SK-N-SH (cell line): ENCODE measurements at regions not wholly inside any gene's neighbourhood (a gene's known extent, or its start where the extent isn't known, plus 50 kb on each side); places are given as distances from the start of the nearest gene placed in this dataset.

Source experiments
- EP300 ChIP-seq, 2 experiments: IDR thresholded peaks; 2 replicates each; pipeline versions ENCODE4 v1.4.0 to v1.6.1; 2012; ENCODE audit warnings: borderline replicate concordance in 1 of 2, low read depth in 1 of 2, low read length in 1 of 2
- NRF1 ChIP-seq: IDR thresholded peaks from 2 replicates; pipeline ENCODE4 v1.6.1; 2012; ENCODE audit warnings: low read depth, mild to moderate bottlenecking, low read length
- POLR2AphosphoS5 ChIP-seq: IDR thresholded peaks from 2 replicates; pipeline ENCODE4 v1.6.1; 2012; ENCODE audit warnings: low read depth, low read length
- TAF1 ChIP-seq: IDR thresholded peaks from 2 replicates; pipeline ENCODE4 v1.6.1; 2012; ENCODE audit warnings: low read depth, mild to moderate bottlenecking, low read length, moderate library complexity, borderline replicate concordance
- YY1 ChIP-seq: IDR thresholded peaks from 2 replicates; pipeline ENCODE4 v1.4.0; 2012; ENCODE audit warnings: low read depth, mild to moderate bottlenecking
- TF ChIP-seq, protein P1 (sequence below): fragments of 200-600 bp; sonication (generic); IDR thresholded peaks from 2 replicates; pipeline ENCODE4 v1.6.1; 2017; ENCODE audit warnings: antibody characterized with exemption, mild to moderate bottlenecking, moderate library complexity
- TF ChIP-seq, protein P2 (sequence below): IDR thresholded peaks from 2 replicates; pipeline ENCODE4; 2012
- TF ChIP-seq, protein P3 (sequence below): IDR thresholded peaks from 2 replicates; pipeline ENCODE4 v1.6.1; 2012; ENCODE audit warnings: mild to moderate bottlenecking, low read depth, low read length, moderate library complexity
- TF ChIP-seq, protein P4 (sequence below): IDR thresholded peaks from 2 replicates; pipeline ENCODE4 v1.4.0; 2012; ENCODE audit warnings: low read depth, borderline replicate concordance

DNA sequence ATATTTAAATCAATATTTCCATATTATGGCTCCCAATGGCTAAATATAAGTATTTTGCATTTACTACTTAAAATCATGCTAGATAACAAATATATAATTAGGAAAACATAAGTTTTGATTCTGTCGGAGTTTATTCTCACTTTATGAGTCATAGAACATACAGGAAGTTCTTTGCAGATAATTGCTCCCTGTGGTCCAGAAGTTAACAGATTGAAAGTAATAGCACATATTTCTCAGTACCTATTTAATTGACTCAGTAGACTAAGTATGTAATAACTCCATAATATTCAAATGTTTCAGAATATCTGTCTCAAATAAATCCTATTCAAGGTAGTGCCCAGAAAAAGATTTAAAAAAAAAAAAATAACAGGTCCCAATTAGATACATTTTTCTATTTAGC is 806.0 kb upstream of the ATXN7L3B start:
- TF ChIP-seq, protein P1, sequence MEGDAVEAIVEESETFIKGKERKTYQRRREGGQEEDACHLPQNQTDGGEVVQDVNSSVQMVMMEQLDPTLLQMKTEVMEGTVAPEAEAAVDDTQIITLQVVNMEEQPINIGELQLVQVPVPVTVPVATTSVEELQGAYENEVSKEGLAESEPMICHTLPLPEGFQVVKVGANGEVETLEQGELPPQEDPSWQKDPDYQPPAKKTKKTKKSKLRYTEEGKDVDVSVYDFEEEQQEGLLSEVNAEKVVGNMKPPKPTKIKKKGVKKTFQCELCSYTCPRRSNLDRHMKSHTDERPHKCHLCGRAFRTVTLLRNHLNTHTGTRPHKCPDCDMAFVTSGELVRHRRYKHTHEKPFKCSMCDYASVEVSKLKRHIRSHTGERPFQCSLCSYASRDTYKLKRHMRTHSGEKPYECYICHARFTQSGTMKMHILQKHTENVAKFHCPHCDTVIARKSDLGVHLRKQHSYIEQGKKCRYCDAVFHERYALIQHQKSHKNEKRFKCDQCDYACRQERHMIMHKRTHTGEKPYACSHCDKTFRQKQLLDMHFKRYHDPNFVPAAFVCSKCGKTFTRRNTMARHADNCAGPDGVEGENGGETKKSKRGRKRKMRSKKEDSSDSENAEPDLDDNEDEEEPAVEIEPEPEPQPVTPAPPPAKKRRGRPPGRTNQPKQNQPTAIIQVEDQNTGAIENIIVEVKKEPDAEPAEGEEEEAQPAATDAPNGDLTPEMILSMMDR, result no peak
- no peak for TF ChIP-seq TAF1
- no peak for TF ChIP-seq POLR2AphosphoS5
- no peak for TF ChIP-seq EP300 (IDR thresholded peaks at IDR 0.05; ENCODE audit: borderline replicate concordance in 1 of 2, low read depth in 1 of 2, low read length in 1 of 2)
- TF ChIP-seq, protein P2, sequence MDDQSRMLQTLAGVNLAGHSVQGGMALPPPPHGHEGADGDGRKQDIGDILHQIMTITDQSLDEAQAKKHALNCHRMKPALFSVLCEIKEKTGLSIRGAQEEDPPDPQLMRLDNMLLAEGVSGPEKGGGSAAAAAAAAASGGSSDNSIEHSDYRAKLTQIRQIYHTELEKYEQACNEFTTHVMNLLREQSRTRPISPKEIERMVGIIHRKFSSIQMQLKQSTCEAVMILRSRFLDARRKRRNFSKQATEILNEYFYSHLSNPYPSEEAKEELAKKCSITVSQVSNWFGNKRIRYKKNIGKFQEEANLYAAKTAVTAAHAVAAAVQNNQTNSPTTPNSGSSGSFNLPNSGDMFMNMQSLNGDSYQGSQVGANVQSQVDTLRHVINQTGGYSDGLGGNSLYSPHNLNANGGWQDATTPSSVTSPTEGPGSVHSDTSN, result no peak
- TF ChIP-seq, protein P3, sequence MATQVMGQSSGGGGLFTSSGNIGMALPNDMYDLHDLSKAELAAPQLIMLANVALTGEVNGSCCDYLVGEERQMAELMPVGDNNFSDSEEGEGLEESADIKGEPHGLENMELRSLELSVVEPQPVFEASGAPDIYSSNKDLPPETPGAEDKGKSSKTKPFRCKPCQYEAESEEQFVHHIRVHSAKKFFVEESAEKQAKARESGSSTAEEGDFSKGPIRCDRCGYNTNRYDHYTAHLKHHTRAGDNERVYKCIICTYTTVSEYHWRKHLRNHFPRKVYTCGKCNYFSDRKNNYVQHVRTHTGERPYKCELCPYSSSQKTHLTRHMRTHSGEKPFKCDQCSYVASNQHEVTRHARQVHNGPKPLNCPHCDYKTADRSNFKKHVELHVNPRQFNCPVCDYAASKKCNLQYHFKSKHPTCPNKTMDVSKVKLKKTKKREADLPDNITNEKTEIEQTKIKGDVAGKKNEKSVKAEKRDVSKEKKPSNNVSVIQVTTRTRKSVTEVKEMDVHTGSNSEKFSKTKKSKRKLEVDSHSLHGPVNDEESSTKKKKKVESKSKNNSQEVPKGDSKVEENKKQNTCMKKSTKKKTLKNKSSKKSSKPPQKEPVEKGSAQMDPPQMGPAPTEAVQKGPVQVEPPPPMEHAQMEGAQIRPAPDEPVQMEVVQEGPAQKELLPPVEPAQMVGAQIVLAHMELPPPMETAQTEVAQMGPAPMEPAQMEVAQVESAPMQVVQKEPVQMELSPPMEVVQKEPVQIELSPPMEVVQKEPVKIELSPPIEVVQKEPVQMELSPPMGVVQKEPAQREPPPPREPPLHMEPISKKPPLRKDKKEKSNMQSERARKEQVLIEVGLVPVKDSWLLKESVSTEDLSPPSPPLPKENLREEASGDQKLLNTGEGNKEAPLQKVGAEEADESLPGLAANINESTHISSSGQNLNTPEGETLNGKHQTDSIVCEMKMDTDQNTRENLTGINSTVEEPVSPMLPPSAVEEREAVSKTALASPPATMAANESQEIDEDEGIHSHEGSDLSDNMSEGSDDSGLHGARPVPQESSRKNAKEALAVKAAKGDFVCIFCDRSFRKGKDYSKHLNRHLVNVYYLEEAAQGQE, result no peak
- TF ChIP-seq, protein P4, sequence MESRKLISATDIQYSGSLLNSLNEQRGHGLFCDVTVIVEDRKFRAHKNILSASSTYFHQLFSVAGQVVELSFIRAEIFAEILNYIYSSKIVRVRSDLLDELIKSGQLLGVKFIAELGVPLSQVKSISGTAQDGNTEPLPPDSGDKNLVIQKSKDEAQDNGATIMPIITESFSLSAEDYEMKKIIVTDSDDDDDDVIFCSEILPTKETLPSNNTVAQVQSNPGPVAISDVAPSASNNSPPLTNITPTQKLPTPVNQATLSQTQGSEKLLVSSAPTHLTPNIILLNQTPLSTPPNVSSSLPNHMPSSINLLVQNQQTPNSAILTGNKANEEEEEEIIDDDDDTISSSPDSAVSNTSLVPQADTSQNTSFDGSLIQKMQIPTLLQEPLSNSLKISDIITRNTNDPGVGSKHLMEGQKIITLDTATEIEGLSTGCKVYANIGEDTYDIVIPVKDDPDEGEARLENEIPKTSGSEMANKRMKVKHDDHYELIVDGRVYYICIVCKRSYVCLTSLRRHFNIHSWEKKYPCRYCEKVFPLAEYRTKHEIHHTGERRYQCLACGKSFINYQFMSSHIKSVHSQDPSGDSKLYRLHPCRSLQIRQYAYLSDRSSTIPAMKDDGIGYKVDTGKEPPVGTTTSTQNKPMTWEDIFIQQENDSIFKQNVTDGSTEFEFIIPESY, result no peak
- TF ChIP-seq NRF1, result no peak
- TF ChIP-seq YY1, result no peak
